GM19452 (cell line): ENCODE measurements at regions not wholly inside any gene's neighbourhood (a gene's known extent, or its start where the extent isn't known, plus 50 kb on each side); places are given as distances from the start of the nearest gene placed in this dataset.
"Not testable (repeated sequence)": the region's sequence is repeated elsewhere in the genome, so short reads cannot be mapped to it uniquely, and the experiment has no call there.

Experiments
- ATAC-seq: cut with Tn5 transposase; IDR thresholded peaks from one replicate; pipeline ENCODE4 v1.9.1; 2021; ENCODE audit not compliant: unreplicated experiment

- ATAC-seq, result no peak
Measured at GRCh38 chr2:224121406-224122067, 82.5 kb upstream of the SERPINE2 start.

- no peak for ATAC-seq
Measured at GRCh38 chr2:224120986-224121385, 81.9 kb upstream of the SERPINE2 start.

- not testable (repeated sequence) for ATAC-seq
Measured at GRCh38 chr2:224119846-224120245, 80.8 kb upstream of the SERPINE2 start.

- no peak for ATAC-seq
Measured at GRCh38 chr2:224114428-224114827, 75.3 kb upstream of the SERPINE2 start.

GRCh38 chr2:224113930-224114329, 74.8 kb upstream of the SERPINE2 start:
- ATAC-seq, result not testable (repeated sequence)

- no peak for ATAC-seq
Measured at GRCh38 chr2:224111576-224111975, 72.5 kb upstream of the SERPINE2 start.

GRCh38 chr2:224110811-224111210, 71.7 kb upstream of the SERPINE2 start:
- no peak for ATAC-seq

- ATAC-seq, result no peak
Measured at GRCh38 chr2:224109751-224110150, 70.7 kb upstream of the SERPINE2 start.

GRCh38 chr2:224106794-224107193, 67.7 kb upstream of the SERPINE2 start:
- no peak for ATAC-seq

GRCh38 chr2:224104668-224105386, 65.7 kb upstream of the SERPINE2 start:
- ATAC-seq, result no peak

- no peak for ATAC-seq
Measured at GRCh38 chr2:224103651-224104050, 64.6 kb upstream of the SERPINE2 start.

- ATAC-seq, result no peak
Measured at GRCh38 chr2:224102991-224103390, 63.9 kb upstream of the SERPINE2 start.

GRCh38 chr2:224101820-224102630, 62.9 kb upstream of the SERPINE2 start:
- ATAC-seq, result no peak

GRCh38 chr2:224099861-224100643, 61.0 kb upstream of the SERPINE2 start:
- no peak for ATAC-seq

- no peak for ATAC-seq
Measured at GRCh38 chr2:224098481-224099230, 59.6 kb upstream of the SERPINE2 start.

- ATAC-seq, result no peak
Measured at GRCh38 chr2:224094413-224094812, 55.3 kb upstream of the SERPINE2 start.

- not testable (repeated sequence) for ATAC-seq
Measured at GRCh38 chr2:224091671-224092070, 52.6 kb upstream of the SERPINE2 start.

- not testable (repeated sequence) for ATAC-seq
Measured at GRCh38 chr2:224089606-224090005, 50.5 kb upstream of the SERPINE2 start.
